Stimulated activated CD4-positive, alpha-beta T cell treated with anti-CD3 and anti-CD28 coated beads, Interleukin-15, amount 100 ng/mL, for 48 hours (primary cell): ENCODE measurements at regions not wholly inside any gene's neighbourhood (a gene's known extent, or its start where the extent isn't known, plus 50 kb on each side); places are given as distances from the start of the nearest gene placed in this dataset.

Source experiments
- DNase-seq, 2 donors: peaks; one replicate each; pipeline ENCODE4 v3.0.0-alpha.2; 2020; ENCODE audit warnings: low read depth in 2 of 2

DNA sequence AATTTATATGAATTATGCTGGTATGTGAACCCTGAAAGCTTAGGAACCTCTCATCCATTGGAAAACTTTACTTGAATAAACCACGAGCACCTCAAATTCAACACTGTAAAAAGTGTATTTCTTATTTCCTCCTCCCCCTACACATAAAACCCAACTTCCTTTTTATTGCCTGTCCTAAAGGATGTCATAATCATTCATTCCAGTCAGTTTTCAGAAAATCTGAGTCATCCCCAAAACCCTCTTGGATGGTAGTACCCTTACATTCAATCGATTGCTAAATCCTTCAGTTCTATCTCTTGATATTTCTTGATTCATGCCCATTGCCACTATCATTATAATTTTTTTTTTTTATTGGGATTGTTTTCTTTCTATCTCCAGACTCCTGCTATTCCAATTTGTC is 91.1 kb upstream of the ATP8A1 start:
- no peak for DNase-seq

DNA sequence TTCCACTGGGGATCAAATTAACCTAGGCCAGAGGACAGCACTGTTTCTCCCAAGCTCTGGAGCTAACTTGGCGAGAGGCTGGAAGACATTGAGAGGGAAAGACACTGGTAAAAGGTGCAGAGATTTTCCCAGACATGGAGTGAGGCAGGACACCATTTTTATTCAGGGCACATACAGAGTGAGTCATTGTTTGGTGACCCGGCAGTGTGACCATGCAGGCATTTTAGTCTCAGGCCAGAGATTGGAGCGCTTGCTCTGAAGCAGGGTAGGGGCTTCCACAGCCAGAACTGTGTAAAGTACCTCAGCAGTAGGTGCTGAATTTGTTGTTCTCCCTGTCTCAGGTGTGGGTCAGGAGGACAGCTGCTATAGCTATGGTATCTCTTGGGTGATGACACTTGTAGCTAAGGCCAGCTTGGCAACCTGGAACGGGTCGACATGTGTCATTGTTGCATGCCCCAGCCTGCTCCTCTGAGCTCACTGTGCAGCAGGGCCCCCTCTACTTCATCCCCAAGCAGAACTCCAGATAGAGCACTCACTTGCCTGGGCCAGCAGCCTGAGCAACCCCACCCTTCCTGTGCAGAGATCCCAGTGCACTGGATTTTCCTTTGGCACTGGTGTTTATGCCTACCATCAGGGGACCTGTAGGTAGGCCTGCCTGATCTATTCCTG is 79.8 kb upstream of the ATP8A1 start:
- DNase-seq, result no peak

DNA sequence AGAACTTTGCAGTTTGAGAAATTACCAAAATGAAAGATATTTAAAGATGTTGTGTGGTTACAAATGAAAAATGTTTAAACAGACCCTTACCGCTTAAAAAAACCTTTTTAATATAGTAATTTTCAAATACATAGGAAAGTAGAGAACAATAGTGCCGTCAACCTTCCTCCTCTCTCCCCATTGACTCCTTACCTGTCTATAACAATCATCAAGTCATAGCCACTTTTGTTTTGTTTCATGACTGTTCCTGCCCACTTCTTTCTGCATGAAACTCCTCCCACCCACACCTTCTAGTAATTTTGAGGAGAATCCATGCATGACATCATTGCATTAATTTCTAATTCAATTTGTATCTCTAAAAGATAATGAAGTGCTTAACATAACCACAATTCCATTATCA is 76.5 kb upstream of the ATP8A1 start:
- DNase-seq, result no peak

DNA sequence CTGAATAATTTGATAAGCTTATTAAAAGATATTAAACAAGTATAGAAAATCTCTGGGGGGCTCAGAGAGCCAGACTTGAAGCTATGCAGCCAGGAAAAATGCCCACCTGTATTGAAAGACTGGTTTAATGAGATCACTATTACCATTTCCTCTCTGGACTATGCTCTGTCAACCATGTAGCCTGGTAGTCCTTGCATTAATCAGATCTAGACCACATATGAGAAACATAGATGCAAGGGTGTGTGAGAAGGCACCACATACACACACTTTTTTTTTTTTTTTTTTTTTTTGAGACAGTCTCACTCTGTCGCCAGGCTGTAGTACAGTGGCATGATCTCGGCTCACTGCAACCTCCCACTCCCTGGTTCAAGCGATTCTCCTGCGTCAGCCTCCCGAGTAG is 75.9 kb upstream of the ATP8A1 start:
- DNase-seq, result no peak

DNA sequence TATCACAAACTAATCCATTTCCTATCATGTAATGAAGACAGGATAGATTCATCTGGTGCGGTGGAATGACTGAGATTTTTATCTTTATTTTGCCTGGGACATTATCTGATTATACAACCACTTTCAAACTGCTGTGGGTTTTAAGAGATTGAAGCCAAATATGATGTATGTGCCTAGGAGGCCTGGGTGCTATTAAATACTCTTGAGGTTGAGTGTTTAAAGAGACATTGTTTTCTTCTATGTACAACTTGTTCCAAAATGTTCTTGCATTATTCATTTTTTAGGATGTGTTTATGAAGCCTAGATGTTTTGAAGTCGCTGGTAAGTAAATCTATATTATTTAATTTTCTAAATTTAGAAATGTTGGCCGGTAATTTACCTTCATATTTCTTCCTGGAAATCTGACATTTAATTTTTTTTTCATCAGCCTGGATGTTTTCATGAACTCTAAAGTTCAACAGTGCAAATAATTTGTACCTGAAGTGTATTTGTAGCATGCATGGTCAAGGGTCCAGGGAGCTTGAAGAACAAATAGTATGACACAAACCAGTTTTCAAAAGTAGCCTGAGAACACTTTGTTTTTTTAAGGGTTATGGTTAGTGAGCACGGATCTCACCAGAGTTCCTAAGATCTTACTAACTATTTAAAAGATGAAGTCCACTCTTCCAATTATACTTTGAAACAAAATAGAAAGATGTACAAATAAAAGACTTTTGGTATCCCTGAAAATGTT is 72.8 kb upstream of the ATP8A1 start:
- no peak for DNase-seq

DNA sequence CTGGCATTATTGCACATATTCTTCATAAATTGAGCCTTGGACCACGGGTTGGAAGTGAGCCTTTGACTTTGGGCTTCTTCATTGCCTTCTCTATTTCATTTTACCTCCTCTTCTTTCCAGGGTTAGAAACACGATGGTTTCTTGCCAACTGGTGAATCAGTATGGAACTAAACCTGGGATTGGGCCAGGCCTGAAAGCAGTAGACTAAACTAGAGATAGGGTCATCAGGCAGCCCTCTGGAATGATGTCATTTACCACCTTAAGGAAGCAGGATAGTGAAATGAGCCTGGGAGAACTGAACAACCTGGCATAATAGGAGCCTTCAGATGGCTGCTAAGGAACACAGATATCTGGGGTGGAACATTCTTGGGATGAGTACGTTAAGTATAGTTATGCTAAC is 67.5 kb upstream of the ATP8A1 start:
- no peak for DNase-seq

GRCh38 chr4:42720533-42720932 is 63.6 kb upstream of the ATP8A1 start:
- no peak for DNase-seq

GRCh38 chr4:42719257-42719656 is 62.4 kb upstream of the ATP8A1 start:
- DNase-seq, result no peak

- no peak for DNase-seq
Observed at GRCh38 chr4:42718336-42718735, 61.4 kb upstream of the ATP8A1 start.

DNA sequence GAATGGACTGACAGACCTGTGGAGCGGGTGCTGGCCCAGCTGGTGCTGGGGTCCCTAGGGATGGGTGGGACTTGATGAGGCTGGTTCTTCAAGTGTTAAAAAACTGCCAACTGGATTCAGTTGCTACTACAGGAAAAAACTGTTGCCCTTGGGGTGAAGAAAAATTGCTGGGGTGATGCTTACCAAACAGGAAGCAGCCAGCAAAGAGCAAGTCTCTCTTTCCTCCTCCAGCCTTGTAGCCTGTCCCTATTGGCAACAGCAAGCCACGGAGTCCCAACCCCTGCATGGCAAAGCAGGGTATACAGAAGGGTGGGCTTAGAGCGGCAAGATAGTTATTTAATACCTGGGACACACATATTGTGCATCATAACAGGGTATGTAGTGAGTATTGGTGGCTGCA is 60.1 kb upstream of the ATP8A1 start:
- no peak for DNase-seq

DNA sequence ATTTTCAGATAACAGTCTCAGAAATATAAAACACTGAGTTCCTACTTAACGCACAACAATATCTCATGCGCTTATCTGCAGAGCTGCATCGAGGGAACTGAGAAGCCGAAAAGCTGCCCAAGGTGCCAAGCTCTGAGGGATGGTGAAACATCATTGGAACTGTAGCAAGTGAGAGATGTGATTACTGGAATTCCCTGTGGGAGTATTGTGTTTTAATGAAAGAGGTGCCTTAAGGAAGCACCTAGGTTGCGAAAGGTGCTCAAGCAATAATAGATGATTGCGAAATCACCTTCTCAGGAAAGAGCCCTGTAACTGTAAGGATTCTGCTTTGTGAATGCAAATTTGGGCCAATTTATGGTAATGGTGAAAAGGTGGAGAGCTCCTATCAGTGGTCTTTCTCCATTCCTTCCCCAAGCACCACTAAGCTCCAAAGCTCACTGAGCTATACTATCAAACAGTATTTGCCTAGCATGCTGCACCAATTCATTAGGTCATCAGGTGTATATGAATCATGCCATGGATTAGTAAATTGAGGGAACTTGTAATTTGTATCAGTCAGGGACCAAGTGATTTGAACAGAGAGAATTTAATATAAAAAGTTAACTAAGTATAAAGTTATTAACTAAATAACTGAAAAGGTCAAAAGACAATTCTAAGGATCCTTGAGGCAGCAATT is 59.0 kb upstream of the ATP8A1 start:
- no peak for DNase-seq

- no peak for DNase-seq
Observed at GRCh38 chr4:42713391-42713790, 56.5 kb upstream of the ATP8A1 start.

- no peak for DNase-seq
Observed at GRCh38 chr4:42712854-42713253, 55.9 kb upstream of the ATP8A1 start.

GRCh38 chr4:42711496-42711895 is 54.6 kb upstream of the ATP8A1 start:
- DNase-seq, result no peak

DNA sequence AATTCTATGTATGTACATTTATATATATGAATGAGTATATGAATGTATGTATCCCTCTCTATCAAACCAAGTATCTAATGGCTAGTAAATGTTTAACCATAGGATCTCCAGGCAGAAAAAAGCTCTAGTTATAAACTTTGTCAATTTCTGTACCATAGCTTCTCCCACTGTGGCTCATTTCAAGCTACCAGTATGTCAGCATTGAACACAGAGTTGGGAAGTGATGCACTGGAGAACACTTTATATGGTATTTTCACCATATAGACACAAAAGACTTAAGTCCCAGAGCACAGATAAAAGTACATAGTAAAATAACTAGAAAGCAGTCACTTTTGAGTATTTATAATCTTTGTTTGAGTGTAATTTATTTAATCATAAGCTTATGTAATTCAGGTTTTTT is 53.9 kb upstream of the ATP8A1 start:
- no peak for DNase-seq

- DNase-seq, result no peak
Observed at GRCh38 chr4:42710329-42710728, 53.4 kb upstream of the ATP8A1 start.

- DNase-seq, result no peak
Observed at GRCh38 chr4:42709392-42710065, 52.6 kb upstream of the ATP8A1 start.

DNA sequence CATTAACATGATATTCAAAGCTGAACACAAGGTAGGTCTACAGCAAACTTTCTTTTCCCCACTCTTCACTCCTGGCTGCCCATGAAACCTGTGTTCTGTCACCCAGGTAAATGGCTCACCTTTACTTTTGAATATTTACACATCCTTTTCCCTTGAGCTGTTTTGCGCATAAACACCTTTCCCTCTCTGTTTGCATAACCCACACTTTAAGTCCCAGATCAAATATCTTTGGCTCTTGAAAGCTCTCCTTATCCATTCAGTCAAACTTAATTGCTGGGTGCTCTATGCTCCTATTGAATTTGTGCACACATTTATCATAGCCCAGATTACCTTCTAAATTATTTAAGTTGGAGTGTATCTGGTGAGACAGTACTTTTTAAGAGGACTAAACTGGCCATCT is 51.7 kb upstream of the ATP8A1 start:
- DNase-seq, result no peak
